GM18861 (cell line): ENCODE measurements at regions not wholly inside any gene's neighbourhood (a gene's known extent, or its start where the extent isn't known, plus 50 kb on each side); places are given as distances from the start of the nearest gene placed in this dataset.
A peak's percentile ranks its signal among the peaks of the same experiment; 100 is the strongest.

Source experiments
- ATAC-seq: cut with Tn5 transposase; IDR thresholded peaks from one replicate; pipeline ENCODE4 v1.9.1; 2021; ENCODE audit not compliant: unreplicated experiment

DNA sequence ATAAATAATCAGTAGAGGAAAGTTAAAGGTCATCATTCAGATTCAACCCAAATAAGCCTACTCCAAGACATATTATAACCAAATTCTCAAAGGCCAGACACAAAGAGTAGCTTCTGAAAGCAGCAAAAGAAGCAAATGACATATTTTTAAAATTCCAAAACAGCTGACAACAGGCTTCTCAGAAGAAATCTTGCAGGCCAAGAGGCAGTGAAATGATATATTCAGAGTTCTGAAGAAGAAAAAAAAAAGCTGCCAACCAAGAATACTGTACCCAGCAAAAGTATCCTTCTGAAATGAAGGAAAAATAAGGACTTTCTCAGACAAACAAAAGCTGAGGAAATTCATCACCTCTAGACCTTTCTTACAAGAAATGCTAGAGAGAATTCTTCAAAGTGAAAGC, 787.1 kb upstream of the TENM4 start:
- ATAC-seq: no peak

DNA sequence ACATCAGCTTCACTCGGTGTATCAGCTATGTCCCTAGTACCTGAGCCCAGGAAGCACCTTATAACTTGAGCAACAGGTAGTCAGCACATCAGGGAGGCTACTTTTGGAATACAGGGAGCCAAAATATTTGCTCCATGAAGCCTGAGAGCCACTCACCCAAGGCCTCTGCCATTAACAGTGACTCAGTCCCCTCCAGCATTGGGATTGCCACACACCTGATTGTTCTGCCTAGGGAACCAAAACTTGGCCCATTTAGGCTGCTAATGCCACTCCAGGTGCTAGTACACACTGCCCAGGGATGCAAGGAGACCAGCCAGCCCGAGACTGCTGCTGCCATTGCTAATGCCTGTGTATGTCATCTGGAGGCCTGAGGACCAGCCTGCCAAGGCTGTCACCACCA, 773.6 kb upstream of the TENM4 start:
- no peak for ATAC-seq

DNA sequence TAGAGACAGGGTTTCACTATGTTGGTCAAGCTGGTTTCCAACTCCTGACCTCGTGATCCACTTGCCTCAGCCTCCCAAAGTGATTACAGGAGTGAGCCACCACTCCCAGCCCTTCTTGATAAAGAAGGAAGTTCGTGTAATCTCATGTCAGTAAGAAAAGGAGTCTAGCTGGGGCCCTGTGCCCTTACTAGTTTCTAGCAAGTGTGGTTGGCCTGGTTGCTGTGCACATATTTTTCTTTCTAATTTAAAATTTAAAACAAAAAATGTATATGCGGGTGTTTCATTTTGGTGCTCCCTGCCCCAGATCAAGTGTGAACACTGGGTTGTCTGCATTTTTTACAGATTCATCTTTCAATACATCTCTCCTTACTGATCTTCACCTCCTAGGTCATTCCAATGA, 770.8 kb upstream of the TENM4 start:
- ATAC-seq: no peak

DNA sequence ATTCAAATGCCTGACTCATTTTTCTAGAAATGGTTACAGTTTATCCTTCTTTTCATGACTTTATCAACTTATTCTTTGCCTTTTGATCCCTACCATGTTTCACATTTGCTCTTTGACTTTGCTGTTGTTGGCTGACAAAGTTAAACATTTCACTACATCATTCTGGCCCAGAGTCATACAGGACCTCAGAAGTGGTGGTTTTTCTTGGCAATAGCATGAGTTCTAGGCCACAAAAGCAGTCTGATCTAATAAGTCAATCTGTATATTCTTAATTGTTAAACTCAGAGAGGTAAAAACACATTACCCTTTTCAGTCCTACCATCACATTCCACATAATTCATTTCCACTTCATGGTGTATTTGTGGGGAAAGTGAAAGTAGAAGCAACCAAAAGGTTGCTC, 763.2 kb upstream of the TENM4 start:
- ATAC-seq: no peak

DNA sequence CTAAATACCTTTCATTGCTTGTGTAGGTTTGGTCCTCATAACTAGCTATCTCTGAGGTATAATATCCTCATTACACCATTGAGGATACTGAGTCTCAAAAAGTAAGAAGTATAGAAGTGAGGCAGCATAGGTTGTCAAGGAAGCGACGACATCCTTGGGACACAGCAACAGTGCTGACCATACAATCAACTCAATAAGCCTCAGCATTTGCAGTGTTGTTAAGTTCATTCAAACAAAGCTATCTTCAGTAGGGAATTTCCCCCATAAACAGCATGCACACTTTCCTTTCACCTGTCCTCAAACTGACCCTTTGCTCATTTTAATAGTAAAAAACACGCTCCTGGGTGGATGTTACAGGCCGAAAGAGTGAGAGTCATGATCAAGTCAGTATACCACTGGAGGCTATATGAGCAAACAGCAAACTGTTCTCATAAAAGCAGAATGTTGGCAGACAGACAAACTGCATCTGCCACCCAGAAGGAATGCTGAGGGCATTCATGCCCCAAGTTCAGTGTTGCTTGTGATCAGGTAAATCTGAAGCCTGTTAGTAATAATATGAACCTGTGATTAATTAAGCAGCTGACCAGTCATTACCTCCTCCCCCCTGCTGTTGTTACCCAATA, 756.2 kb upstream of the TENM4 start:
- no peak for ATAC-seq

DNA sequence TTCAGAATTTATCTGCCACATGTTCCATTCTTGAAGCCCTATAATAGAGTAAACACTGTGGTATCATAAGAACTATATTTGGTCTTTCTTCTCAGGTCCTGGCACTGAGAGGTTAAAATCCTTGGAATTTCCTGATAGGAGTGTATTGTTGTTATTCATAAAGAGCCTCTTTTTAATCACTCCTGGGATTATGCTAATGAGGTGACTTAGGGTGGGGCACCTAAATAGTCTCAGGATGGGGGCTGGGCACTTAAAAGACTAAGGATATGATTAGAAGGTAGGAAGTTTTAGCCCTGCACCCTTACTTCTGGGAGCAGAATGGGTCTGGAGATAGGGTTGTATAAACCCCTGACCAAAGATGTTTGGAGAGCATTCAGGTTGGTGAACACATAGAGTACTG, 755.2 kb upstream of the TENM4 start:
- no peak for ATAC-seq

DNA sequence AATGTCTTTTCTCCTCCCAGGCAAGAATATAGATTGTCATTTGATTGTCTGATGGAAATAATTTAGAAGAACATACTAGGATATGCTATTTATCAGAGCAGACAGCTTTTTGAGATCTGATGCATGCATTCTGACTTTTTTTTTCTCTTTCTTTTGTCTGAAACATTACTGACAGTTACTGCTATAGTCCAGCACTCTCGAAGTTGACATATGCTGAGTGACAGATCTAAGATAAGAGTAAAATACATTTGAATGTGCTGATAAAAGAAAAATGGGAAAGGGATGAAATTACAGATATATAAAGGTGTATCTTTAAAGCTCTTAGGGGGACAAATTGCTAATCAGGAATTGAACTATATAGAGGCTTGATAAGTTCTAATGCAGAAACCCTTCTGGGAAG, 753.8 kb upstream of the TENM4 start:
- no peak for ATAC-seq

DNA sequence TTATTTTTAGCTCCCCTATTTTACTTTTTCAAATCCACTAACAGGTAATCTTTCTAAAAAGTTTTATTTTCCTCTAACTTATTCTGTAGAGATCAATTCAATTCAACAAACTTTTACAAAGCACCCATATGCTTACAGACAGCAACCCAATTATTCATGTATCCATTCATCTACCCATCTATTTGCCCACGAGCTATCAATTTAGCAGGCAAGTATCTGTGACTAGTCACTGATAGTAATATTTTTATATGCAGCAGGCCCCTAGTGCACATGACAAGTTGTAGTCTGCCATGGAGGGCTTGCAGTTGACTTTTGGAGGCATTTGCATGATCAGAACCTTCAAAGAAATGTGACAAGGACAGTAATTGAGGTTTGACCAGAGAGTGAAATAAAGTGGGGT, 753.2 kb upstream of the TENM4 start:
- ATAC-seq: no peak

DNA sequence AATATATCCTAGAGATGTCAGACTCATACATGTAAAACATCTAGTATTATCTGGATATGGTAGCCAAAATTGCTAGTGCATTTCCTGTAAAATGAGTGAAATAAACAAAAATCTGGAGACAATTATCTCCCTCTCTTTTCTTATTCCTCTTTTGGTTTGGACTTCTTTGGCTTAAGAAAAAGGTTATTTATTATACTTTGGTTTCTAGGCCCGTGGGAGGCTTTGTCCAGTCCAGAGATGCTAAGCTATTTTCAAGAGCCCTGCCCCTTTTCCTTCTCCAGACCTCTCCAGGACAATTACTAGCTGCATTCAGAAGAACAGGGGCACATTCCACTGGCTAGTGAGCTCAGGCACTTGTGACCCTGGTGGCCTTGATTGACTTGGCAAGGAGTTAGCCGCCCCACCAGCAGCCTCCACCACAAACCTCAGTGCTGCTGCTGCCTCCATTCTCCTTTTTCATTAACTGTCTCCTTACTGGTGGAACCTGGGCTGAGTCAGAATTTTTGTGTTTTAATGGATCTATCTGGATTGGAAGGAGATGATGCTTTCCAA, 747.3 kb upstream of the TENM4 start:
- ATAC-seq: no peak

DNA sequence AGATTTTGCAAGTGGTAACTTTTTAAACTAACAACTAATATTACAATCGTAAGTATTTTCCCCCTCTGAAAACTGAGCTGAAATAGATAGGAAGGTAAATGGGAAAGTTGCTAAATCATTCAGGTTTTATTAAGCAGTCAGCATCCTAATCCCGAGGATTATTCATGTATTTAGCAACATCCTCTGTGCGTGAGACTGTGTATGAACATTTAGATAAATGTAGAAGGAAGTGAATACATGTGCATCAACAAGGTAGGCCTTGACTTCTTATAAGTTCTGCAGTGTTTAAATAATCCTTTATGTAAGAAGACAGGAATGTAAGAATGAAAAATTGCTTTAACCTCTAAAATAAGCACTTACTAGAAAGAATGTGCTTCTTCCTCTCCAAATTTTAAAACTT, 745.9 kb upstream of the TENM4 start:
- ATAC-seq: no peak

DNA sequence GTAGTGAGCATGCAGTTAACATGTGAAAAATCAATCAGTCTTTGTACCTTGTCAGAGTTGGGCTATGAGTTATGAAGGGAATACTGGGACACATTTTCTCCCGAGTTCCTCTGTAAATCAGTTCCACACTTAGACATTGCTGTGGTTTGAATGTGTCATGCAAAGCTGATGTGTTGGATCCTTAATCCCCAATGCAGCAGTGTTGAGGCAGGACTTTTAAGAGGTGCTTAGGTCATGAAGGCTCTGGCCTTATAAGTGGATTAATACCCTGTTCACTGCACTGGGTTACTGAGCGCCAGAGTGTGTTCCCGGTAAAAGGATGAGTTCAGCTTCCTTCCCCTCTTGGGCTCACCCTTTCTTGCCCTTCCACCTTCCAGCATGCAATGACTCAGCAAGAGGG, 742.1 kb upstream of the TENM4 start:
- ATAC-seq: no peak

DNA sequence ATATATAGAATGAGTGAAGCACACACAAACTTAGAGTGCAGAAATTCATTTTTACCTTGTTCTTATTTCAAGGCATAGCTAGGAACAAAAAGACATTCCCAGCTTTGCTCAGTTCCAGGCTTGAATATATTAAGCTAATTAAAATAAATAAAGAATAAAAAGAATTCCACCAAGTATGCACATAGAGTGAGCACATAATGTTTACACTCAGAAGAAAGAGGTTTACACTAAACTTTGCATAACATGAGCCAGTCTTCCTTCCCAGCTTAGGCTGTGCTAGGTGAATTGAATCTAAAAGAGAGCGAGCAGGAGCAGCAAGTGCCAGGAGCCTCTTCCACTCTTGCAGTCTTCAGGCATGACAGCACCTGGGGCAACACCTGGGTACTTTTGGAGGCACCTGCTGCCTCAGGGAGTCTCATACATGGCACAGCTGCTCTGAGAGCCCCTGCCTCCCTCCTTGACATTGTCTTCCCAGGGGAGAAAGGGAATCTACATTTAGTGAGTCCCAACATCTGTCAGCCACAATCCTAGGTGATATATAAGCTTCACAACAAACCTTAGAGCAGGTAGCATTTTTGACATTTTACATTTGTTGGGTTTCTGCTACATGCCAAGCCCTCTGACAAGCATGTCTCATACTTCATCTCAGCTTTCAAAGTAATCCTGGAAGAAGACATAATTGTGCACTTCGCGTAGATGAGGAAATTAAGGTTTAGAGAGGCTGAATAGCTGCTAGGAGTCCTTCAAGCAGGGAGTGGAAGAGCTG, 732.7 kb upstream of the TENM4 start:
- no peak for ATAC-seq

DNA sequence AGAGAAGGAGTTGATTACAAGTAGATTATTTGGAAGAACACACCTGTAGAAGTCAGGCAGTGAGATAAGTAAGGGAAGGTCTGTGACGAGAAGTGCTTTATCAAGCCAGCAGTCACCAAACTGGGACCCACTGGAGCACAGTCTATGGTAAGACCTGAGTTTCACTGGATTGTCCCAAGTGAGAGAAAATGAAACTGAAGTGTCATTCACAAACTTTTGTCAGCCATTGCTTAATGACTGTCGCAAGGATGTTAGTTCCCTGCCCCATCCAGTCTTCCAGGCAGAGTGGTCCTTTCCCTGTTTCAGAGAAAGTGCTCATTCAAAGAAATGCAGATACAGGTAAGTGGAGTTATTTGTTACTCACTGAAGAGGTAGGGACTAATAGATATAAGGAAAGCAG, 728.0 kb upstream of the TENM4 start:
- no peak for ATAC-seq

DNA sequence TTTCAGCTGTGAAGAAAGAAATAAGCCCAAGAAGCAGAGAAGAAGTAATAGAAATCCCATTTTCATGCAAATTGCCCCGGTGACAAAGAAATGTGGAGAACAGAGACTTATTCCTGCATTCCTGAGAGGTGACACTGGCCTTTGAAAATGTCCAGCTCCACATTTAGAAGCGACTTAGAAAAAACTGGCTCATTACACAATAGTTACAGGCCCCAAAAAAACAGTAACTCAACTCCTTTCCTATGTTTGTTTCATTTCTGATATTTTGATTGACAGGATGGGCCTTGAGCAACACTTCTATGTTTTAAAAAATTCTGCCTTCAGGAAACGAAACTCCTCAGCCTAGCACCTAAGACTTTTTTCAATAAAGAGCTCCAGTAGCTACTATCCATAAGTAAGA, 726.9 kb upstream of the TENM4 start:
- ATAC-seq: no peak

DNA sequence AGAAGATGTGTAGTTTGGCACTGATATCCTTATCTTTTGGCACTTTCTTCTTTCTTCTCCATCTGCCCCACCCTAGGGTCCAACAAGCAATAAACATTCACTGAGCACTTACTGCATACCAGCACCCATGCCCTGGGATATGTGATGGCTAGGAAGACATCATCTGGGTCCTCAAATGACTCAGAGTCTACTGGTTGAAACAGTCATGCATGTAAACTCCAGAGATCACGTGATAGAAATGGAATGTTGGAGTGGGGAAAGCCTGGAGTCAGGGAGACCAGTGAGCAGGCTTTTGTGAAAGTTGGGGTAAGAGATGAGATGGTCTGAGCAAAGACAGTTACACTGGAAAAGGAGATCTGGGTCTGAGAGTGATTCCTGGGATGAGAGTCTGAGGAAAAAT, 724.9 kb upstream of the TENM4 start:
- ATAC-seq: no peak

DNA sequence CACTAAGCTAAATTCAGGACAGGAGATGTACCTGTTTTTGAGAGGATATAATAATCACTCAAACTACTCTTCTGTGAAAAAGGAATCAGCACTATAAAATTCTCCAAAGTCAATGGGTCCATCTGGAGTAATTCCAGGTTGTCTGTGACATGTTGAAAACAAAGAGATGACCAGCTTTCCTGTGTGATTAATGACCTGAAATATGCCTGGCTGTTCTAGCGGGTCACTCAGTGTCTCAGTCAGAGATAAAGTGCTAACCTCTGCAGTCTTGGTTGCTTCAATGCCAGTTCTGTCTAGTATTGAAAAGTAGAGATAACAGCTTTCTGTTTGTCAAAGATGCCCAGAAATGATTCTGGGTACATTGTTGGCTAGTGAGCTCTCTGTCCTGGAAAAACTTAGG, 722.6 kb upstream of the TENM4 start:
- ATAC-seq: no peak

DNA sequence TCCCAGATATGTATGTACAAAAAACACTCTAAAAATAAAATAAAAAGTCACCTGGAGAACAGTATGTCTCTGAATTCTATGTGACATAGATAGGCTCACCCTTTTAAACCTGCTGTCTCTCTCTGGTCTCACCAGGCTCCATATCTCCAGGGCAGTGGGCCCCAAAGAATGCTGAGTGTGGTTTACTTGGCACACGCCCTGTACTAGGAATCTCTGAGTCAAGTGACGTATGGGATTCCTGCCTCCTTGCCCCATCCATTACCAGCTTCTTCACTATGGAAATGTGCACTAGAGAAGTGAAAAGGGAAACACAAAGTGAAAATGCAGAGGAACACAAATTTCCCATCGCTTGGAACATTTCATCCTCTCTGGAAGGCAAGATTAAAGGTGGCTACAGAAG, 722.2 kb upstream of the TENM4 start:
- ATAC-seq: no peak

DNA sequence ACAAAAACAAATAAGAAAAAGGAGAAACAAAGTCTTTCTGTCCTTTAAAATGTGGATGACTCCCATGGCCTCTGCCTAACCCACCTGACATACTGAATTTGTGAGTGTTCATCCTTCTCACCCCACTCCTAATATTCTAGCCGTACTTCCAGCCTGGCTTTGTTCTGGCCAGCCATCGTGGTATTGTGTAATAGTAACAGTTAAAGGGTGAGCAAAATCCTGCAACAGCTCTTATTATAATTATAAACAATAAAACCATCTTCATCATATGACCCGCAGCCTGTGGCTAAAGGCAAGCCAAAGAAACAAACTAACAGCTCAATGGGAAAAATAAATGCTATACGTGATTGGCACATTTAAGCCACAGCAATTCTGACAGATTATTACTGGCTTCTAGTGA, 721.6 kb upstream of the TENM4 start:
- ATAC-seq: no peak

DNA sequence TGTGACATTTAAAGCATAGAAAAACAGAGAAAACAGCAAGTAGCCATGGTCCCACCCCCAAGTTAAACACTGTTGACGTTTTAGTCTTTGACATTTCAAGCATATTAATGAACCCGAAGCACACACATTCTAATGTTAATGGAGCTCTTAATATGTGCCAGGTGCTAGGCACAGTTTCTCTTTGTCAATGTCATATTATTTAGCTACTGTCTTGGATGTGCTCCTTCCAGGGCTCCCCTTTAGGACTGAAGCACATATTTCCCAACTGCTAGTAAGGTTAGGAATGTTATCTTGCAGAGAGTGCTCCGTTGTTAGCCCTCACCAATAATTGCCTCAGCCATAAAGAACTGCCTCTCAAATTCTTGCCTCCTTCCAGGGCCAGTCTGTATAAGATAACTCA, 716.6 kb upstream of the TENM4 start:
- ATAC-seq: no peak

DNA sequence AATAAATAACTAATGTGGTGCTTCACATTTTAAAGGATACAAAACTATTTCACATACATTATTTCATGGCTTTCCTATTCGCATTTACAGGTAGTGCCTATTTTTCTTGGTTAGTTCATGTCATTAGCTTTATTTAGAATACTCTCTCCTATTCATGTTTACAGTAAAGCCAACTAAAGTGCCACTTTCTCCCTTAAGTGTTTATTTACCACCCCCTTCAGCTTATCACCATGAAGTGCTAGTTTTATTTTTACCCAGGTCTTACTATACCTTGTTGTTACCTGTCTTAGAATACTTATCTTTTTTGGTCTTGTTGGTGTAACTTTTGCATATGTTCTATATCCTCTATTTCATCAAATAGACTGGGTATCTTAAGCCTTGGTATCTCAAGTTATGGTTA, 715.2 kb upstream of the TENM4 start:
- ATAC-seq: no peak

DNA sequence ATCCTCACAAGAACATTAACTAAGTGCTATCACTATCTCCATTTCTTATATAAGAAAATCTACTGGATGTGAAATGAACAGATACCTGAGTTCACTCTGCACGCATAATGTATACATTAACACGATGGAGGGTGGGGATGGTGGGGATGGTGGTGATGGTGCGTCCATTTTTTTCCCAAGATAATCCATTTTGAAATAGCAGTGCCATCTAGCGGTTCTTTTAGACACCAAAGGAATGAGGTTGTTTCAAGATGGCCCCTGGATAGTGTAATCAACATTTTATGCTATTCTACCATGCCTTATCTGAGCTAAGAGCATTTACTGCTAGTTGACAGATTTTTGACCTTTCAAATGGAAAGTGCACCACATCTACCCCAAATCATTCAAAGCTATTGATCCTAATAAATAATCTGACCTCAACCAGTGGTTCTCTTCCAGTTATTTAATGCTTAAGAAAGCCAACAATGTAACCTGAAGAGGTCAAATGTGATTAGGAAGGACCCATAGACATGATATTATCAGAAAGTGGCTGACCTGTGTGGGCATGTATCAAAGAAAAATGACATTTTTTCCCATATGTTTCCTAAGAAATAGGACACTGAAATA, 714.7 kb upstream of the TENM4 start:
- ATAC-seq: peak; percentile 45

DNA sequence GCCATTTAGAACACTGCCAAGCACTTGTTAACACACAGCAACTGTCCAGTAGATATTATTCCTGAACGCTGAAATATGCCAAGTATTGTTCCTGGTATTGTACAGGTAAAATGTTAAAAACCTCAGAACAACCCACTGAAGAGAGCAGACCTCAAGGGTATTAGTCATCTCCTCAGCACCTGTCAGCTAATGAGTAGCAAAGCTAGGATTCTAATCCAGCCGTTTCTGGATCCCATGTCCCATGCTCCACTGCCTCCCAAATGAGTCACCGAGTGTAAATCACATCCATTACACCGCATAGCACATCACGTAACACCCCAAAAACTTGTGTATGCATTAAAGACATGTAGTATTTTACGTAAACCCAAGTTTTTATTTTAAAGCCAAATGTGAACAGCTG, 705.4 kb upstream of the TENM4 start:
- ATAC-seq: no peak
